Activated T-cell treated with anti-CD3 and anti-CD28 coated beads for 1 hour (primary cell): ENCODE measurements at regions not wholly inside any gene's neighbourhood (a gene's known extent, or its start where the extent isn't known, plus 50 kb on each side); places are given as distances from the start of the nearest gene placed in this dataset.

Experiments used
- DNase-seq: peaks from one replicate; pipeline ENCODE4 v3.0.0-alpha.2; 2020; ENCODE audit warnings: low read depth

GRCh38 chr10:6342096-6342685 lies 139.5 kb downstream of the PFKFB3 start:
- DNase-seq, result no peak

- no peak for DNase-seq
Measured at GRCh38 chr10:6343305-6344010, 140.7 kb downstream of the PFKFB3 start.

GRCh38 chr10:6345404-6345803 lies 142.7 kb downstream of the PFKFB3 start:
- DNase-seq, result no peak

GRCh38 chr10:6346631-6347030 lies 143.9 kb downstream of the PFKFB3 start:
- no peak for DNase-seq

- peak; percentile 23 for DNase-seq
Measured at GRCh38 chr10:6347391-6347951, 144.7 kb downstream of the PFKFB3 start.

GRCh38 chr10:6348096-6348874 lies 145.6 kb downstream of the PFKFB3 start:
- DNase-seq, result peak; percentile 69

- DNase-seq, result no peak
Measured at GRCh38 chr10:6349846-6350535, 147.3 kb downstream of the PFKFB3 start.

- no peak for DNase-seq
Measured at GRCh38 chr10:6350609-6351008, 147.9 kb downstream of the PFKFB3 start.

- no peak for DNase-seq
Measured at GRCh38 chr10:6351495-6351894, 148.8 kb downstream of the PFKFB3 start.

- no peak for DNase-seq
Measured at GRCh38 chr10:6353526-6353925, 150.8 kb downstream of the PFKFB3 start.

- DNase-seq, result no peak
Measured at GRCh38 chr10:6354168-6354772, 151.5 kb downstream of the PFKFB3 start.

GRCh38 chr10:6356280-6356793 lies 153.6 kb downstream of the PFKFB3 start:
- DNase-seq, result no peak

GRCh38 chr10:6361869-6362268 lies 159.1 kb downstream of the PFKFB3 start:
- DNase-seq, result no peak

GRCh38 chr10:6362879-6363278 lies 160.1 kb downstream of the PFKFB3 start:
- DNase-seq, result no peak

GRCh38 chr10:6363511-6363910 lies 160.8 kb downstream of the PFKFB3 start:
- no peak for DNase-seq

- no peak for DNase-seq
Measured at GRCh38 chr10:6364283-6364682, 161.6 kb downstream of the PFKFB3 start.

GRCh38 chr10:6364893-6365292 lies 162.2 kb downstream of the PFKFB3 start:
- DNase-seq, result no peak

GRCh38 chr10:6365384-6365783 lies 162.7 kb downstream of the PFKFB3 start:
- DNase-seq, result no peak
